Esophagus muscularis mucosa (tissue), 4 donors: ENCODE measurements at regions not wholly inside any gene's neighbourhood (a gene's known extent, or its start where the extent isn't known, plus 50 kb on each side); places are given as distances from the start of the nearest gene placed in this dataset.

ENCODE experiments used
- CTCF ChIP-seq, 3 experiments: fragments of 200-600 bp in 2 of 3; fragments of 450-650 bp in 1 of 3; sonication (generic) in 2 of 3; IDR thresholded peaks; one replicate each; pipeline ENCODE4 v1.5.1; 2017 to 2019; ENCODE audit warnings: antibody characterized with exemption in 3 of 3, mild to moderate bottlenecking in 2 of 3, moderate library complexity in 1 of 3
- EP300 ChIP-seq: sonication (generic); formaldehyde crosslinking; IDR thresholded peaks from one replicate; pipeline ENCODE4 v1.6.1; 2017; ENCODE audit warnings: antibody characterized with exemption
- POLR2A ChIP-seq: fragments of 450-650 bp; IDR thresholded peaks from one replicate; pipeline ENCODE4 v1.6.1; 2017; ENCODE audit warnings: antibody characterized with exemption, moderate library complexity, mild to moderate bottlenecking, low read depth
- POLR2AphosphoS5 ChIP-seq, 2 donors: sonication (generic); formaldehyde crosslinking; IDR thresholded peaks; one replicate each; pipeline ENCODE4 v1.6.1; 2017; ENCODE audit warnings: antibody characterized with exemption in 2 of 2

DNA sequence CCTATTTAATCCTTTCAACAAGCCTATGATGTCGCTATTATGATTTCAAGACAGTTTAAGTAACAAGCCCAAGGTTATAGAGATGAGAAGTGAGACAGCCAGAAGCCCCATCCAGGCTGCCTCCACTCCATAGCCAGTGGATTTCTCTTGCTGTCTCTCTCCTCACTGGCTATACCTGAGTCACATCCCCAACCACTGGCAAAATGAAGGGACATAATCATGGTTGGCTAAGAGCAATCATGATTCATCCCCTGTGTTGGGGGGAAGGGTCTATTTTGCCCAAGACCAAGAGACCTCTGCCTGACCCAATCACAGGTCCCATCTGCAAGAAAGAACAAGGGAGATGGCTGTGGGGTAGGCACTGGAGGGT, 334.9 kb upstream of the GATB start:
- TF ChIP-seq CTCF (IDR thresholded peaks at IDR 0.05) (no peak), POLR2A (no peak), EP300 (no peak), POLR2AphosphoS5 (IDR thresholded peaks at IDR 0.05) (no peak)
